ENCODE measurements at regions not wholly inside any gene's neighbourhood (a gene's known extent, or its start where the extent isn't known, plus 50 kb on each side); places are given as distances from the start of the nearest gene placed in this dataset.

DNA sequence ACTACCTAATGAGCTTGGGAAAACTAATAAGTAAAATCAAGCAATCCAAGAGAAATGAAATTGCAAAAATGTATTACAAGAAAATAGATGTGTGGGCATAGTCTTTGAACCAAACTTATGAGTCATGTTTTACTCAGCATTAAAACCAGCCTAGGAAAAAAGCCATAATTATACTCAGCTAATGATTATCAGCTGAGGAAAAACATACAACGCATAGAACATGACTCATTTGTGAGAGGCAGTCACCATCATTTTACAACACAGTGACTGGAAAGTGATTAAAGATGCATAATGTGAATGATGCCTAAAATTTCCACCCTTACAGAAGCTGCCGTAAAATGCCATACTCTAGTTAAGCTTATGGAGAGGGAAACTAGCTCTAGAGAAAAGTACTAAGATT, 238.0 kb upstream of the EOMES start:
- no peak for TF ChIP-seq EZH2 (IDR thresholded peaks at IDR 0.05; ENCODE audit: low read depth)
- TF ChIP-seq, protein P1, sequence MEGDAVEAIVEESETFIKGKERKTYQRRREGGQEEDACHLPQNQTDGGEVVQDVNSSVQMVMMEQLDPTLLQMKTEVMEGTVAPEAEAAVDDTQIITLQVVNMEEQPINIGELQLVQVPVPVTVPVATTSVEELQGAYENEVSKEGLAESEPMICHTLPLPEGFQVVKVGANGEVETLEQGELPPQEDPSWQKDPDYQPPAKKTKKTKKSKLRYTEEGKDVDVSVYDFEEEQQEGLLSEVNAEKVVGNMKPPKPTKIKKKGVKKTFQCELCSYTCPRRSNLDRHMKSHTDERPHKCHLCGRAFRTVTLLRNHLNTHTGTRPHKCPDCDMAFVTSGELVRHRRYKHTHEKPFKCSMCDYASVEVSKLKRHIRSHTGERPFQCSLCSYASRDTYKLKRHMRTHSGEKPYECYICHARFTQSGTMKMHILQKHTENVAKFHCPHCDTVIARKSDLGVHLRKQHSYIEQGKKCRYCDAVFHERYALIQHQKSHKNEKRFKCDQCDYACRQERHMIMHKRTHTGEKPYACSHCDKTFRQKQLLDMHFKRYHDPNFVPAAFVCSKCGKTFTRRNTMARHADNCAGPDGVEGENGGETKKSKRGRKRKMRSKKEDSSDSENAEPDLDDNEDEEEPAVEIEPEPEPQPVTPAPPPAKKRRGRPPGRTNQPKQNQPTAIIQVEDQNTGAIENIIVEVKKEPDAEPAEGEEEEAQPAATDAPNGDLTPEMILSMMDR (conservative IDR thresholded peaks at IDR 0.05): no peak
